H9 (cell line): ENCODE measurements at regions not wholly inside any gene's neighbourhood (a gene's known extent, or its start where the extent isn't known, plus 50 kb on each side); places are given as distances from the start of the nearest gene placed in this dataset.

ENCODE experiments used
- DNase-seq: peaks from one replicate; pipeline ENCODE4 v3.0.0-alpha.2; 2017
- H2AFZ ChIP-seq: one replicate; pipeline ENCODE4 v1.6.1; 2013; ENCODE audit warnings: mild to moderate bottlenecking, low read length, control low read depth, moderate library complexity
- H2AK5ac ChIP-seq: 2 replicates; pipeline ENCODE4 v1.6.1; 2013; ENCODE audit warnings: low read length, control low read depth, mixed read lengths; ENCODE audit not compliant: insufficient read length
- H2BK120ac ChIP-seq: one replicate; pipeline ENCODE4 v1.6.1; 2013; ENCODE audit warnings: low read depth, mild to moderate bottlenecking, low read length, control low read depth, inconsistent platforms; ENCODE audit not compliant: poor library complexity, severe bottlenecking
- H2BK12ac ChIP-seq: 2 replicates; pipeline ENCODE4 v1.6.1; 2013; ENCODE audit warnings: low read length, control low read depth, mixed read lengths, low read depth; ENCODE audit not compliant: insufficient read length
- H2BK15ac ChIP-seq: 2 replicates; pipeline ENCODE4 v1.6.1; 2013; ENCODE audit warnings: low read depth, low read length, control low read depth
- H2BK20ac ChIP-seq: one replicate; pipeline ENCODE4 v1.6.1; 2013; ENCODE audit warnings: low read depth, mild to moderate bottlenecking, low read length, control low read depth, inconsistent platforms; ENCODE audit not compliant: poor library complexity, severe bottlenecking
- H2BK5ac ChIP-seq: 2 replicates; pipeline ENCODE4 v1.6.1; 2013; ENCODE audit warnings: low read length, control low read depth, mixed read lengths; ENCODE audit not compliant: insufficient read length
- H3K14ac ChIP-seq: 2 replicates; pipeline ENCODE4 v1.6.1; 2013; ENCODE audit warnings: low read length, control low read depth; ENCODE audit not compliant: insufficient read depth
- H3K18ac ChIP-seq: 2 replicates; pipeline ENCODE4 v1.6.1; 2013; ENCODE audit warnings: low read depth, mild to moderate bottlenecking, mixed read lengths, low read length, control low read depth; ENCODE audit not compliant: insufficient read length
- H3K23ac ChIP-seq: 2 replicates; pipeline ENCODE4 v1.6.1; 2013; ENCODE audit warnings: low read length, control low read depth, mixed read lengths, low read depth; ENCODE audit not compliant: insufficient read length
- H3K23me2 ChIP-seq: 2 replicates; pipeline ENCODE4 v1.6.1; 2013; ENCODE audit warnings: low read depth, mild to moderate bottlenecking, mixed read lengths, low read length, control low read depth; ENCODE audit not compliant: insufficient read length, poor library complexity, severe bottlenecking
- H3K27ac ChIP-seq: 2 replicates; pipeline ENCODE4 v1.5.1; 2013; ENCODE audit warnings: low read length, control low read depth, mixed read lengths, low read depth; ENCODE audit not compliant: insufficient read length
- H3K27me3 ChIP-seq: 2 replicates; pipeline ENCODE4 v1.6.1; 2013; ENCODE audit warnings: low read length, control low read depth, inconsistent platforms; ENCODE audit not compliant: insufficient read depth
- H3K4ac ChIP-seq: 2 replicates; pipeline ENCODE4 v1.6.1; 2013; ENCODE audit warnings: low read depth, mild to moderate bottlenecking, control low read depth, inconsistent platforms, low read length, moderate library complexity
- H3K4me1 ChIP-seq: 2 replicates; pipeline ENCODE4 v1.6.1; 2013; ENCODE audit warnings: low read length, control low read depth, inconsistent platforms; ENCODE audit not compliant: insufficient read depth
- H3K4me2 ChIP-seq: 2 replicates; pipeline ENCODE4 v1.6.1; 2013; ENCODE audit warnings: low read length, control low read depth, mixed read lengths; ENCODE audit not compliant: insufficient read length, insufficient read depth
- H3K56ac ChIP-seq: 2 replicates; pipeline ENCODE4 v1.6.1; 2013; ENCODE audit warnings: low read depth, mild to moderate bottlenecking, mixed read lengths, low read length, control low read depth; ENCODE audit not compliant: insufficient read length
- H3K79me1 ChIP-seq: 2 replicates; pipeline ENCODE4 v1.6.1; 2013; ENCODE audit warnings: low read depth, mild to moderate bottlenecking, moderate library complexity, low read length, control low read depth, inconsistent platforms; ENCODE audit not compliant: insufficient read depth, poor library complexity, severe bottlenecking
- H3K79me2 ChIP-seq: 2 replicates; pipeline ENCODE4 v1.6.1; 2013; ENCODE audit warnings: low read length, control low read depth, inconsistent platforms; ENCODE audit not compliant: insufficient read depth
- H3K9ac ChIP-seq: 2 replicates; pipeline ENCODE4 v1.6.1; 2013; ENCODE audit warnings: low read length, control low read depth, mixed read lengths; ENCODE audit not compliant: insufficient read length; ENCODE audit errors: extremely low read depth
- H3K9me3 ChIP-seq: one replicate; pipeline ENCODE4 v1.6.1; 2013; ENCODE audit warnings: low read depth, low read length, inconsistent platforms; ENCODE audit not compliant: control insufficient read depth
- H3T11ph ChIP-seq: one replicate; pipeline ENCODE4 v1.6.1; 2013; ENCODE audit warnings: mild to moderate bottlenecking, low read length, control low read depth, inconsistent platforms
- H4K20me1 ChIP-seq: one replicate; pipeline ENCODE4 v1.6.1; 2013; ENCODE audit not compliant: control insufficient read depth, insufficient read length, insufficient read depth
- H4K5ac ChIP-seq: 2 replicates; pipeline ENCODE4 v1.6.1; 2013; ENCODE audit warnings: low read depth, mild to moderate bottlenecking, mixed read lengths, low read length, control low read depth; ENCODE audit not compliant: insufficient read length
- H4K8ac ChIP-seq: replicated peaks from 2 replicates; pipeline ENCODE4 v1.6.1; 2013; ENCODE audit warnings: low read length, control low read depth, mixed read lengths, low read depth; ENCODE audit not compliant: insufficient read length
- H4K91ac ChIP-seq: 2 replicates; pipeline ENCODE4 v1.6.1; 2013; ENCODE audit warnings: low read depth, mild to moderate bottlenecking, moderate library complexity, mixed read lengths, low read length, control low read depth; ENCODE audit not compliant: insufficient read length
- H3K27ac Mint-ChIP-seq, 3 experiments: 2 replicates in 2 of 3; 3 replicates in 1 of 3; pipeline ENCODE4 v1.8.0; 2020 to 2021; ENCODE audit warnings: mixed read lengths in 3 of 3, mild to moderate bottlenecking in 1 of 3, moderate library complexity in 1 of 3
- H3K27me3 Mint-ChIP-seq: 2 replicates; pipeline ENCODE4 v1.8.0; 2021; ENCODE audit warnings: low read depth, mild to moderate bottlenecking, moderate library complexity, mixed read lengths
- H3K36me3 Mint-ChIP-seq, 3 experiments: 2 replicates in 2 of 3; 3 replicates in 1 of 3; pipeline ENCODE4 v1.8.0; 2020 to 2021; ENCODE audit warnings: low read depth in 3 of 3, mixed read lengths in 3 of 3; ENCODE audit not compliant: insufficient read depth in 1 of 3
- H3K4me1 Mint-ChIP-seq, 2 experiments: 2 replicates each; pipeline ENCODE4 v1.8.0; 2020; ENCODE audit warnings: mixed read lengths in 2 of 2
- H3K4me3 Mint-ChIP-seq, 2 experiments: 2 replicates in 1 of 2; 3 replicates in 1 of 2; pipeline ENCODE4 v1.8.0; 2020 to 2021; ENCODE audit warnings: mild to moderate bottlenecking in 2 of 2, mixed read lengths in 2 of 2, moderate library complexity in 1 of 2
- H3K9me3 Mint-ChIP-seq, 2 experiments: 2 replicates in 1 of 2; 3 replicates in 1 of 2; pipeline ENCODE4 v1.8.0; 2020; ENCODE audit warnings: mild to moderate bottlenecking in 2 of 2, mixed read lengths in 2 of 2, moderate library complexity in 1 of 2
- WGBS: extraction: QIAGEN DNeasy Blood & Tissue Kit; methylation state at CpG from one replicate; pipeline ENCODE4 v1.1.7; 2013; ENCODE audit warnings: missing lambda C conversion rate, low lambda C conversion rate, mixed read lengths; ENCODE audit not compliant: insufficient read length; ENCODE audit errors: extremely low coverage; 5-methylcytosine and 5-hydroxymethylcytosine counted together
- TF ChIP-seq, protein P1 (sequence below): fragments of 200-600 bp; sonication (generic); conservative IDR thresholded peaks from 3 replicates; pipeline ENCODE4 v1.8.0; 2021; ENCODE audit warnings: antibody characterized with exemption, mild to moderate bottlenecking

DNA sequence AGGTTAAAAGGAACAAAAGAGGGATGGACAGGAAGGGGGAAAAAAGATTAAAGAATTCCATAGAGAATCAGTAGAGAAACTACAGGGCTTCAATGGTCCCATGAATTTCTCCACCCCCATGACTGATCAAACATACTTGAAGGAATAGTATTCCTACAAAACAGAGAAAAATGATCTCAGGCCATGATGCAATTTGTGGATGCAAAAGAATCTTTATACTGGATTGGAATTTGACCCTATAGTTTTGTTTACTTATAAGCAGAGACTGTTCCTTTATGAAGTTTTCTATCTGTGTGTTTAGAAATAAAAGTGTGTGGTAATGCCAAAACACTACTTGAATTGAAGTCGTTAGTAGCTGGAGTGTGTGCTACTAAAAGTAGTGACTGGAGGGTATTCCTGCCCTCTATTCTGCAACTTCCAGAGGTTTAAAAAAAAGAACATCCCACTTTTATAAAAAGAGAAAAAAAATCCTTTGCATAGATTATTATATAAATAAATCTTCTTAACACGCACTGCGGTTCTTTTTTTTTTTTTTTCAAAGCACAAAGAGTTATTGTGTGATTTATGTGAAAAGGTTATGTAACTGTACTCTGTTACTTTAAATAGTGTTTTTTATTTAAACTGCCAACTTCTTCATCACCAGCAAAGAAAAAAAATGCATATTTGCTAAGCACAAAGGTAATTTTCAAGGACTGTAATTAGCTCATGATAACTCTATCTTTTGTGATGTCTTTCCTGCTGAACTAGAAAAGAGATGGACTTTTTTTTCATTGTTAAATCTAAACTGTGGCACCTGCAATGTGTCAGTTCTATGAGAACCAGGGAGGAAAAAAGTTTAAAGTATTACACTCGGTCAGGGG is 214.5 kb upstream of the CITED2 start:
- Histone ChIP-seq H4K91ac (no peak overlapping the region), H3K18ac (no peak overlapping the region), H3K23me2 (no peaks in the 10 kb centered on the region), H4K20me1 (no peaks in the 10 kb centered on the region), H2BK15ac (no peak overlapping the region), H3K79me1 (no peaks in the 10 kb centered on the region), H2BK20ac (no peak overlapping the region), H3K27ac (no peak overlapping the region), H3K9me3 (no peaks in the 10 kb centered on the region), H2BK12ac (no peak overlapping the region), H2BK120ac (no peak overlapping the region), H2AK5ac (no peak overlapping the region), H3K14ac (no peak overlapping the region), H3K4me2 (no peak overlapping the region), H3K56ac (no peak overlapping the region), H4K8ac (no peak overlapping the region), H3K4me1 (no peaks in the 10 kb centered on the region), H3T11ph (no peak overlapping the region), H3K4ac (no peak overlapping the region), H3K9ac (no peak overlapping the region), H3K23ac (no peak overlapping the region), H3K27me3 (no peaks in the 10 kb centered on the region), H2BK5ac (no peak overlapping the region), H4K5ac (no peak overlapping the region), H3K79me2 (no peaks in the 10 kb centered on the region), H2AFZ (no peak overlapping the region)
- Mint-ChIP-seq H3K27me3 (no peaks in the 10 kb centered on the region), H3K9me3 (no peaks in the 10 kb centered on the region; a peak in 1 of 5 replicates), H3K27ac (no peak overlapping the region), H3K4me1 (peaks cover 2 to 3% of the 10 kb centered on the region in 2 experiments; a peak in 1 of 4 replicates), H3K36me3 (no peaks in the 10 kb centered on the region; a peak in 1 of 7 replicates), H3K4me3 (no peak overlapping the region)
- TF ChIP-seq, protein P1, sequence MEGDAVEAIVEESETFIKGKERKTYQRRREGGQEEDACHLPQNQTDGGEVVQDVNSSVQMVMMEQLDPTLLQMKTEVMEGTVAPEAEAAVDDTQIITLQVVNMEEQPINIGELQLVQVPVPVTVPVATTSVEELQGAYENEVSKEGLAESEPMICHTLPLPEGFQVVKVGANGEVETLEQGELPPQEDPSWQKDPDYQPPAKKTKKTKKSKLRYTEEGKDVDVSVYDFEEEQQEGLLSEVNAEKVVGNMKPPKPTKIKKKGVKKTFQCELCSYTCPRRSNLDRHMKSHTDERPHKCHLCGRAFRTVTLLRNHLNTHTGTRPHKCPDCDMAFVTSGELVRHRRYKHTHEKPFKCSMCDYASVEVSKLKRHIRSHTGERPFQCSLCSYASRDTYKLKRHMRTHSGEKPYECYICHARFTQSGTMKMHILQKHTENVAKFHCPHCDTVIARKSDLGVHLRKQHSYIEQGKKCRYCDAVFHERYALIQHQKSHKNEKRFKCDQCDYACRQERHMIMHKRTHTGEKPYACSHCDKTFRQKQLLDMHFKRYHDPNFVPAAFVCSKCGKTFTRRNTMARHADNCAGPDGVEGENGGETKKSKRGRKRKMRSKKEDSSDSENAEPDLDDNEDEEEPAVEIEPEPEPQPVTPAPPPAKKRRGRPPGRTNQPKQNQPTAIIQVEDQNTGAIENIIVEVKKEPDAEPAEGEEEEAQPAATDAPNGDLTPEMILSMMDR, result no peak
- no peak for DNase-seq
- no CpG with 5 or more reads among the region's 4 CpGs for WGBS
